Astrocyte (in vitro differentiated cells and primary cell): ENCODE measurements at regions not wholly inside any gene's neighbourhood (a gene's known extent, or its start where the extent isn't known, plus 50 kb on each side); places are given as distances from the start of the nearest gene placed in this dataset.

Experiments used
- DNase-seq: peaks from one replicate; pipeline ENCODE4 v3.0.0-alpha.2; 2010; ENCODE audit warnings: low read depth
- FAIRE-seq: peaks from 2 replicates; lab custom pipeline; 2011; peaks lifted over from hg19 to GRCh38; lab: Jason Lieb, UNC
- H2AFZ ChIP-seq: 2 replicates; pipeline ENCODE4 v1.6.0; 2012; ENCODE audit warnings: low read depth, low read length, inconsistent platforms
- H3K27ac ChIP-seq: 2 replicates; pipeline ENCODE4 v1.5.1; 2011; ENCODE audit warnings: low read depth, low read length, inconsistent platforms
- H3K27me3 ChIP-seq: 2 replicates; pipeline ENCODE4 v1.6.0; 2011; ENCODE audit warnings: low read length, inconsistent platforms; ENCODE audit not compliant: insufficient read depth
- H3K36me3 ChIP-seq: 2 replicates; pipeline ENCODE4 v1.5.1; 2011; ENCODE audit warnings: low read length, inconsistent platforms; ENCODE audit not compliant: insufficient read depth
- H3K4me1 ChIP-seq: 2 replicates; pipeline ENCODE4 v1.5.1; 2011; ENCODE audit warnings: low read length, inconsistent platforms; ENCODE audit not compliant: insufficient read depth
- H3K4me2 ChIP-seq: 2 replicates; pipeline ENCODE4 v1.6.0; 2012; ENCODE audit warnings: low read length, inconsistent platforms
- H3K4me3 ChIP-seq: 2 replicates; pipeline ENCODE4 v1.5.1; 2011; ENCODE audit warnings: low read depth, mild to moderate bottlenecking, low read length, inconsistent platforms; ENCODE audit not compliant: insufficient read depth
- H3K79me2 ChIP-seq: 2 replicates; pipeline ENCODE4 v1.6.0; 2012; ENCODE audit warnings: mild to moderate bottlenecking, low read length, inconsistent platforms; ENCODE audit not compliant: insufficient read depth
- H3K9ac ChIP-seq: 2 replicates; pipeline ENCODE4 v1.6.0; 2012; ENCODE audit warnings: mild to moderate bottlenecking, low read length, inconsistent platforms
- H3K9me3 ChIP-seq: 2 replicates; pipeline ENCODE4 v1.5.1; 2012; ENCODE audit warnings: low read depth, mild to moderate bottlenecking, low read length, inconsistent platforms; ENCODE audit not compliant: insufficient read depth
- H4K20me1 ChIP-seq: 2 replicates; pipeline ENCODE4 v1.6.0; 2012; ENCODE audit warnings: low read length, inconsistent platforms; ENCODE audit not compliant: insufficient read depth
- H3K27ac Mint-ChIP-seq: one replicate; pipeline ENCODE4 v1.8.0; 2021; ENCODE audit warnings: mild to moderate bottlenecking, mixed read lengths; ENCODE audit not compliant: unreplicated experiment
- H3K27me3 Mint-ChIP-seq: one replicate; pipeline ENCODE4 v1.8.0; 2021; ENCODE audit warnings: low read depth, mixed read lengths; ENCODE audit not compliant: unreplicated experiment
- H3K36me3 Mint-ChIP-seq: one replicate; pipeline ENCODE4 v1.8.0; 2021; ENCODE audit warnings: low read depth, mixed read lengths; ENCODE audit not compliant: unreplicated experiment
- H3K4me1 Mint-ChIP-seq: one replicate; pipeline ENCODE4 v1.8.0; 2021; ENCODE audit warnings: low read depth, mixed read lengths; ENCODE audit not compliant: unreplicated experiment
- H3K4me3 Mint-ChIP-seq: one replicate; pipeline ENCODE4 v1.8.0; 2021; ENCODE audit warnings: mild to moderate bottlenecking, moderate library complexity, mixed read lengths; ENCODE audit not compliant: unreplicated experiment
- H3K9me3 Mint-ChIP-seq: one replicate; pipeline ENCODE4 v1.8.0; 2021; ENCODE audit warnings: mild to moderate bottlenecking, mixed read lengths; ENCODE audit not compliant: unreplicated experiment
- CTCF ChIP-seq: IDR thresholded peaks from 2 replicates; pipeline ENCODE4 v1.5.1; 2011; ENCODE audit warnings: low read depth, mild to moderate bottlenecking, inconsistent platforms, low read length, moderate library complexity; ENCODE audit not compliant: insufficient read depth
- EZH2 ChIP-seq: IDR thresholded peaks from 2 replicates; pipeline ENCODE4 v1.6.1; 2012; ENCODE audit warnings: mild to moderate bottlenecking, low read length, inconsistent platforms; ENCODE audit not compliant: insufficient read depth

DNA sequence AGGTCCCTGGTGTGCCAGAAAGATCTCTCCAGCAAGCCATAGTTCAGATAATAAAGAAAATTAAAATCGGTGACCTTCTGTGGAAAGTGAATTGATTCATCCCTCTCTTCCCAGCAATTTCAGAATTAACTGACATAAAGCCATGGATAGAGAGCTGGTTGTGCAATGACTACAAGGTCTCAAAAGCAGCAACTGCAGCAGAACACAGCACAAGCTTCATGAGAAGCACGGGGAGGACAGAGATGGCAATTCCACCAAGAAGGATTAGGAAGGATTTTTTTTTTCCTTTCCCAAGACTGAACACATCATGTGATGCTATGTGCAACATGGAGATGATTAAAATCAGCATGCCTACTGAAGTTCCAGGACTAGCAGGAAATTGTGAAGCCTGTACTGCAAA is 154.9 kb upstream of the PLEKHG7 start:
- no peak overlapping the region for H3K4me2 ChIP-seq
- no peaks in the 10 kb centered on the region for H3K9me3 Mint-ChIP-seq
- TF ChIP-seq EZH2 (no peak), CTCF (no peak)
- H3K9ac ChIP-seq: no peak overlapping the region
- no peak overlapping the region for H3K27ac ChIP-seq
- FAIRE-seq (no peak), DNase-seq (no peak)
- H3K36me3 ChIP-seq: no peaks in the 10 kb centered on the region
- no peaks in the 10 kb centered on the region for H3K36me3 Mint-ChIP-seq
- no peaks in the 10 kb centered on the region for H3K27me3 ChIP-seq
- peaks cover 2% of the 10 kb centered on the region for H3K4me1 Mint-ChIP-seq
- H3K79me2 ChIP-seq: no peaks in the 10 kb centered on the region
- H2AFZ ChIP-seq: no peak overlapping the region
- H3K27ac Mint-ChIP-seq: no peak overlapping the region
- H3K9me3 ChIP-seq: no peaks in the 10 kb centered on the region
- H3K4me3 Mint-ChIP-seq: no peak overlapping the region
- H3K27me3 Mint-ChIP-seq: no peaks in the 10 kb centered on the region
- H3K4me3 ChIP-seq: no peak overlapping the region
- H3K4me1 ChIP-seq: peaks cover 8% of the 10 kb centered on the region
- H4K20me1 ChIP-seq: no peaks in the 10 kb centered on the region

- Histone ChIP-seq H3K27me3 (no peaks in the 10 kb centered on the region), H3K9me3 (no peaks in the 10 kb centered on the region), H3K79me2 (no peaks in the 10 kb centered on the region), H3K36me3 (no peaks in the 10 kb centered on the region), H3K9ac (no peak overlapping the region), H3K27ac (no peak overlapping the region), H3K4me2 (no peak overlapping the region), H3K4me3 (no peak overlapping the region), H4K20me1 (no peaks in the 10 kb centered on the region), H3K4me1 (peaks cover 8% of the 10 kb centered on the region), H2AFZ (no peak overlapping the region)
- Mint-ChIP-seq H3K4me1 (peaks cover 2% of the 10 kb centered on the region), H3K27ac (no peak overlapping the region), H3K27me3 (no peaks in the 10 kb centered on the region), H3K36me3 (no peaks in the 10 kb centered on the region), H3K9me3 (no peaks in the 10 kb centered on the region), H3K4me3 (no peak overlapping the region)
- DNase-seq: no peak
- TF ChIP-seq CTCF (no peak), EZH2 (no peak)
- no peak for FAIRE-seq
These were observed 155.4 kb upstream of the PLEKHG7 start for GRCh38 chr12:92547420-92547819.

GRCh38 chr12:92546635-92547348 is 156.0 kb upstream of the PLEKHG7 start:
- Histone ChIP-seq H3K27ac (no peak overlapping the region), H3K79me2 (no peaks in the 10 kb centered on the region), H3K36me3 (no peaks in the 10 kb centered on the region), H3K9me3 (no peaks in the 10 kb centered on the region), H2AFZ (no peak overlapping the region), H3K9ac (no peak overlapping the region), H4K20me1 (no peaks in the 10 kb centered on the region), H3K27me3 (no peaks in the 10 kb centered on the region), H3K4me3 (no peak overlapping the region), H3K4me2 (no peak overlapping the region), H3K4me1 (peaks cover 3% of the 10 kb centered on the region)
- no peak overlapping the region for H3K4me3 Mint-ChIP-seq
- H3K27ac Mint-ChIP-seq: no peak overlapping the region
- no peak for FAIRE-seq
- H3K36me3 Mint-ChIP-seq: no peaks in the 10 kb centered on the region
- peaks cover 2% of the 10 kb centered on the region for H3K4me1 Mint-ChIP-seq
- TF ChIP-seq EZH2 (no peak), CTCF (no peak)
- H3K27me3 Mint-ChIP-seq: no peaks in the 10 kb centered on the region
- no peak for DNase-seq
- H3K9me3 Mint-ChIP-seq: no peaks in the 10 kb centered on the region
